ENCODE measurements at regions not wholly inside any gene's neighbourhood (a gene's known extent, or its start where the extent isn't known, plus 50 kb on each side); places are given as distances from the start of the nearest gene placed in this dataset.

- no peaks in the 10 kb centered on the region for H3K9me2 ChIP-seq (replicated peaks; ENCODE audit: control insufficient read depth, low read length)
- TF ChIP-seq CTCF (IDR thresholded peaks at IDR 0.05; ENCODE audit: low read depth, low read length, poor library complexity, severe bottlenecking), result no peak
- TF ChIP-seq EZH2phosphoT487 (IDR thresholded peaks at IDR 0.05; ENCODE audit: borderline replicate concordance, low read length), result no peak
- no peaks in the 10 kb centered on the region for H3K79me2 ChIP-seq (ENCODE audit: control insufficient read depth, low read length)
- H3K4me3 ChIP-seq (ENCODE audit: low read length), result no peak overlapping the region
- H3K4me1 ChIP-seq (ENCODE audit: control insufficient read depth, low read length), result no peaks in the 10 kb centered on the region
- H4K20me1 ChIP-seq (ENCODE audit: control insufficient read depth, insufficient read depth, low read depth, low read length), result no peaks in the 10 kb centered on the region
- H3F3A ChIP-seq (ENCODE audit: control insufficient read depth, insufficient read depth), result no peaks in the 10 kb centered on the region
- H3K27ac ChIP-seq (ENCODE audit: low read depth, low read length), result no peak overlapping the region
- no peaks in the 10 kb centered on the region for H3K27me3 ChIP-seq (ENCODE audit: control insufficient read depth, low read length)
- no peaks in the 10 kb centered on the region for H3K36me3 ChIP-seq (ENCODE audit: control insufficient read depth, low read length)
- H3K9me3 ChIP-seq (ENCODE audit: control insufficient read depth, insufficient read depth, low read length), result no peaks in the 10 kb centered on the region
- H3K4me2 ChIP-seq (ENCODE audit: low read length), result no peak overlapping the region
Measured at GRCh38 chr5:120994112-120994511, 530.0 kb downstream of the PRR16 start.

GRCh38 chr5:120999550-120999949 is 535.5 kb downstream of the PRR16 start:
- Histone ChIP-seq H4K20me1 (ENCODE audit: control insufficient read depth, insufficient read depth, low read depth, low read length) (no peaks in the 10 kb centered on the region), H3K27ac (ENCODE audit: low read depth, low read length) (no peak overlapping the region), H3K9me3 (ENCODE audit: control insufficient read depth, insufficient read depth, low read length) (no peaks in the 10 kb centered on the region), H3K36me3 (ENCODE audit: control insufficient read depth, low read length) (no peaks in the 10 kb centered on the region), H3F3A (ENCODE audit: control insufficient read depth, insufficient read depth) (no peaks in the 10 kb centered on the region), H3K27me3 (ENCODE audit: control insufficient read depth, low read length) (no peaks in the 10 kb centered on the region), H3K4me3 (ENCODE audit: low read length) (no peak overlapping the region), H3K79me2 (ENCODE audit: control insufficient read depth, low read length) (no peaks in the 10 kb centered on the region), H3K4me2 (ENCODE audit: low read length) (no peak overlapping the region), H3K9me2 (replicated peaks; ENCODE audit: control insufficient read depth, low read length) (no peaks in the 10 kb centered on the region), H3K4me1 (ENCODE audit: control insufficient read depth, low read length) (no peaks in the 10 kb centered on the region)
- TF ChIP-seq CTCF (IDR thresholded peaks at IDR 0.05; ENCODE audit: low read depth, low read length, poor library complexity, severe bottlenecking) (no peak), EZH2phosphoT487 (IDR thresholded peaks at IDR 0.05; ENCODE audit: borderline replicate concordance, low read length) (no peak)

- TF ChIP-seq EZH2phosphoT487 (IDR thresholded peaks at IDR 0.05; ENCODE audit: borderline replicate concordance, low read length) (no peak), CTCF (IDR thresholded peaks at IDR 0.05; ENCODE audit: low read depth, low read length, poor library complexity, severe bottlenecking) (no peak)
- Histone ChIP-seq H3F3A (ENCODE audit: control insufficient read depth, insufficient read depth) (no peaks in the 10 kb centered on the region), H3K4me2 (ENCODE audit: low read length) (no peak overlapping the region)
Measured at GRCh38 chr5:121006217-121006616, 542.1 kb downstream of the PRR16 start.

GRCh38 chr5:121008041-121008440 is 543.9 kb downstream of the PRR16 start:
- no peaks in the 10 kb centered on the region for H3K9me2 ChIP-seq (replicated peaks; ENCODE audit: control insufficient read depth, low read length)
- no peaks in the 10 kb centered on the region for H3K9me3 ChIP-seq (ENCODE audit: control insufficient read depth, insufficient read depth, low read length)
- no peaks in the 10 kb centered on the region for H3K79me2 ChIP-seq (ENCODE audit: control insufficient read depth, low read length)
- no peaks in the 10 kb centered on the region for H3K4me1 ChIP-seq (ENCODE audit: control insufficient read depth, low read length)
- H3K4me3 ChIP-seq (ENCODE audit: low read length), result no peak overlapping the region
- H3F3A ChIP-seq (ENCODE audit: control insufficient read depth, insufficient read depth), result no peaks in the 10 kb centered on the region
- H3K27me3 ChIP-seq (ENCODE audit: control insufficient read depth, low read length), result no peaks in the 10 kb centered on the region
- TF ChIP-seq CTCF (IDR thresholded peaks at IDR 0.05; ENCODE audit: low read depth, low read length, poor library complexity, severe bottlenecking), result no peak
- TF ChIP-seq EZH2phosphoT487 (IDR thresholded peaks at IDR 0.05; ENCODE audit: borderline replicate concordance, low read length), result no peak
- no peaks in the 10 kb centered on the region for H4K20me1 ChIP-seq (ENCODE audit: control insufficient read depth, insufficient read depth, low read depth, low read length)
- no peaks in the 10 kb centered on the region for H3K36me3 ChIP-seq (ENCODE audit: control insufficient read depth, low read length)
- no peak overlapping the region for H3K4me2 ChIP-seq (ENCODE audit: low read length)
- H3K27ac ChIP-seq (ENCODE audit: low read depth, low read length), result no peak overlapping the region

More at GRCh38 chr5:121006217-121006616, 542.1 kb downstream of the PRR16 start:
- no peaks in the 10 kb centered on the region for H3K27me3 ChIP-seq (ENCODE audit: control insufficient read depth, low read length)
- H3K79me2 ChIP-seq (ENCODE audit: control insufficient read depth, low read length), result no peaks in the 10 kb centered on the region
- H3K27ac ChIP-seq (ENCODE audit: low read depth, low read length), result no peak overlapping the region
- no peaks in the 10 kb centered on the region for H3K9me2 ChIP-seq (replicated peaks; ENCODE audit: control insufficient read depth, low read length)
- no peaks in the 10 kb centered on the region for H3K4me1 ChIP-seq (ENCODE audit: control insufficient read depth, low read length)
- no peaks in the 10 kb centered on the region for H3K9me3 ChIP-seq (ENCODE audit: control insufficient read depth, insufficient read depth, low read length)
- H3K4me3 ChIP-seq (ENCODE audit: low read length), result no peak overlapping the region
- H3K36me3 ChIP-seq (ENCODE audit: control insufficient read depth, low read length), result no peaks in the 10 kb centered on the region
- no peaks in the 10 kb centered on the region for H4K20me1 ChIP-seq (ENCODE audit: control insufficient read depth, insufficient read depth, low read depth, low read length)
